SU-DHL-6 (cell line): ENCODE measurements at regions not wholly inside any gene's neighbourhood (a gene's known extent, or its start where the extent isn't known, plus 50 kb on each side); places are given as distances from the start of the nearest gene placed in this dataset.

Experiments used
- CTCF ChIP-seq: fragments of 200-600 bp; sonication (generic); IDR thresholded peaks from one replicate; pipeline ENCODE4 v1.5.1; 2017; ENCODE audit warnings: antibody characterized with exemption, mild to moderate bottlenecking, low read length, moderate library complexity; ENCODE audit not compliant: insufficient read depth, poor library complexity, severe bottlenecking
- EZH2phosphoT487 ChIP-seq: fragments of 200-600 bp; sonication (generic), shearing (Covaris generic); conservative IDR thresholded peaks from 2 replicates; pipeline ENCODE4 v1.6.1; 2018; ENCODE audit warnings: mild to moderate bottlenecking, antibody characterized with exemption, low read length, moderate library complexity, mixed read lengths

GRCh38 chr5:4007001-4007400, 411.4 kb downstream of the IRX1 start:
- TF ChIP-seq EZH2phosphoT487 (no peak), CTCF (no peak)
